ENCODE measurements at regions not wholly inside any gene's neighbourhood (a gene's known extent, or its start where the extent isn't known, plus 50 kb on each side); places are given as distances from the start of the nearest gene placed in this dataset.

GRCh38 chr1:102096162-102096561, 99.4 kb upstream of the OLFM3 start:
- TF ChIP-seq CTCF (IDR thresholded peaks at IDR 0.05; ENCODE audit: borderline replicate concordance, extremely low read depth, low read length, poor library complexity, severe bottlenecking) (no peak), EZH2 (IDR thresholded peaks at IDR 0.05; ENCODE audit: borderline replicate concordance, low read depth, low read length, severe bottlenecking) (no peak)

All from DND-41 (cell line).